Sigmoid colon (tissue), 6 donors: ENCODE measurements at regions not wholly inside any gene's neighbourhood (a gene's known extent, or its start where the extent isn't known, plus 50 kb on each side); places are given as distances from the start of the nearest gene placed in this dataset.
"Not testable (repeated sequence)": the region's sequence is repeated elsewhere in the genome, so short reads cannot be mapped to it uniquely, and the experiment has no call there.

Source experiments
- DNase-seq: peaks from one replicate; pipeline ENCODE4 v3.0.0-alpha.2; 2019
- H3K27ac ChIP-seq, 4 donors: fragments of 200-600 bp; sonication (generic); one replicate each; pipeline ENCODE4 v1.5.1; 2016 to 2019; ENCODE audit warnings: mild to moderate bottlenecking in 1 of 4
- H3K27me3 ChIP-seq, 3 donors: fragments of 200-600 bp; sonication (generic); one replicate each; pipeline ENCODE4 v1.5.1; 2019; ENCODE audit warnings: mild to moderate bottlenecking in 1 of 3
- H3K36me3 ChIP-seq, 4 donors: fragments of 200-600 bp; sonication (generic); one replicate each; pipeline ENCODE4 v1.5.1; 2016 to 2019
- H3K4me1 ChIP-seq, 4 donors: fragments of 200-600 bp; sonication (generic); one replicate each; pipeline ENCODE4 v1.5.1; 2017 to 2019
- H3K4me3 ChIP-seq, 4 donors: fragments of 200-600 bp; sonication (generic); one replicate each; pipeline ENCODE4 v1.5.1; 2017 to 2019; ENCODE audit warnings: mild to moderate bottlenecking in 2 of 4, moderate library complexity in 1 of 4
- H3K9me3 ChIP-seq, 4 donors: fragments of 200-600 bp in 3 of 4; sonication (generic) in 3 of 4; one replicate each; pipeline versions ENCODE4 v1.5.1 to v1.6.1; 2013 to 2019
- CTCF ChIP-seq, 4 experiments: fragments of 450-650 bp in 3 of 4; fragments of 200-600 bp in 1 of 4; IDR thresholded peaks; one replicate each; pipeline ENCODE4 v1.5.1; 2016 to 2019; ENCODE audit warnings: antibody characterized with exemption in 4 of 4, mild to moderate bottlenecking in 3 of 4, moderate library complexity in 2 of 4
- EP300 ChIP-seq, 4 donors: sonication (generic); formaldehyde crosslinking; IDR thresholded peaks; one replicate each; pipeline ENCODE4 v1.6.1; 2017; ENCODE audit warnings: antibody characterized with exemption in 4 of 4
- POLR2A ChIP-seq, 2 donors: fragments of 450-650 bp; IDR thresholded peaks; one replicate each; pipeline ENCODE4 v1.6.1; 2016; ENCODE audit warnings: antibody characterized with exemption in 2 of 2, mild to moderate bottlenecking in 2 of 2, moderate library complexity in 2 of 2
- POLR2AphosphoS5 ChIP-seq, 4 donors: sonication (generic); formaldehyde crosslinking; IDR thresholded peaks; one replicate each; pipeline ENCODE4 v1.6.1; 2017; ENCODE audit warnings: antibody characterized with exemption in 4 of 4
- WGBS, 2 donors: extraction: QIAGEN DNeasy Blood & Tissue Kit; methylation state at CpG; one replicate each; pipeline ENCODE4 v1.1.7; 2013; 5-methylcytosine and 5-hydroxymethylcytosine counted together
- intact Hi-C: fragments of 100-400 bp; cut with DNase I; formaldehyde crosslinking; loops from one replicate; pipeline ENCODE4 v1.15.1; 2023
- donor health status: healthy with polysubstance abuse.
- donor health status: healthy.

GRCh38 chr9:135178498-135178897 lies 91.0 kb downstream of the OLFM1 start:
- 73 to 79% methylated on average over 10 of the region's 10 CpGs for WGBS, 2 donors
- DNase-seq = no peak
- no peak for TF ChIP-seq POLR2A (IDR thresholded peaks at IDR 0.05)
- no peak for TF ChIP-seq POLR2AphosphoS5 (IDR thresholded peaks at IDR 0.05)
- no peak for TF ChIP-seq CTCF (IDR thresholded peaks at IDR 0.05)
- TF ChIP-seq EP300 (IDR thresholded peaks at IDR 0.05) = no peak
- H3K27ac ChIP-seq = no peak overlapping the region
- intact Hi-C loops = no loop called here
- H3K4me1 ChIP-seq = peaks cover 0 to under 1% (median 0%) of the 10 kb centered on the region in 4 donors
- H3K27me3 ChIP-seq = peaks cover 0 to 11% (median 0%) of the 10 kb centered on the region in 3 donors
- no peaks in the 10 kb centered on the region for H3K9me3 ChIP-seq
- H3K4me3 ChIP-seq = no peak overlapping the region
- no peaks in the 10 kb centered on the region for H3K36me3 ChIP-seq

- no peak for TF ChIP-seq CTCF (IDR thresholded peaks at IDR 0.05)
- TF ChIP-seq POLR2A (IDR thresholded peaks at IDR 0.05) = no peak
- no peak for TF ChIP-seq POLR2AphosphoS5 (IDR thresholded peaks at IDR 0.05)
- TF ChIP-seq EP300 (IDR thresholded peaks at IDR 0.05) = no peak
- DNase-seq = no peak
- Histone ChIP-seq H3K27ac (no peak overlapping the region), H3K4me3 (no peak overlapping the region), H3K4me1 (peaks cover 0 to 6% (median 1%) of the 10 kb centered on the region in 4 donors), H3K27me3 (peaks cover 0 to 11% (median 0%) of the 10 kb centered on the region in 3 donors), H3K9me3 (no peaks in the 10 kb centered on the region), H3K36me3 (no peaks in the 10 kb centered on the region)
- 69 to 77% methylated on average over 10 of the region's 10 CpGs for WGBS, 2 donors
- intact Hi-C loops = no loop called here
Measured at GRCh38 chr9:135179041-135179440, 91.6 kb downstream of the OLFM1 start.

- 71 to 80% methylated on average over 9 of the region's 9 CpGs for WGBS, 2 donors
- TF ChIP-seq EP300 (IDR thresholded peaks at IDR 0.05) (no peak), POLR2A (IDR thresholded peaks at IDR 0.05) (no peak), POLR2AphosphoS5 (IDR thresholded peaks at IDR 0.05) (no peak), CTCF (IDR thresholded peaks at IDR 0.05) (no peak)
- no peak overlapping the region for H3K4me3 ChIP-seq
- DNase-seq = no peak
- H3K4me1 ChIP-seq = peaks cover 0 to 12% (median 1%) of the 10 kb centered on the region in 4 donors
- H3K27ac ChIP-seq = no peak overlapping the region
- intact Hi-C loops = no loop called here
- H3K27me3 ChIP-seq = peaks cover 0 to 14% (median 3%) of the 10 kb centered on the region in 3 donors
- no peaks in the 10 kb centered on the region for H3K36me3 ChIP-seq
- no peaks in the 10 kb centered on the region for H3K9me3 ChIP-seq
Measured at GRCh38 chr9:135179976-135180375, 92.5 kb downstream of the OLFM1 start.

- peaks cover 0 to 20% (median 8%) of the 10 kb centered on the region in 3 donors for H3K27me3 ChIP-seq
- no peaks in the 10 kb centered on the region for H3K36me3 ChIP-seq
- peaks cover 0 to 12% (median 1%) of the 10 kb centered on the region in 4 donors for H3K4me1 ChIP-seq
- intact Hi-C loops = no loop called here
- no peak overlapping the region for H3K4me3 ChIP-seq
- H3K27ac ChIP-seq = no peak overlapping the region
- DNase-seq = no peak
- H3K9me3 ChIP-seq = no peaks in the 10 kb centered on the region
- TF ChIP-seq POLR2A (IDR thresholded peaks at IDR 0.05) = no peak
- TF ChIP-seq CTCF (IDR thresholded peaks at IDR 0.05) = no peak
- TF ChIP-seq POLR2AphosphoS5 (IDR thresholded peaks at IDR 0.05) = no peak
- TF ChIP-seq EP300 (IDR thresholded peaks at IDR 0.05) = no peak
- 27 to 75% methylated on average over 4 of the region's 4 CpGs for WGBS, 2 donors
Measured at GRCh38 chr9:135180586-135180985, 93.1 kb downstream of the OLFM1 start.

GRCh38 chr9:135181336-135181735 lies 93.9 kb downstream of the OLFM1 start:
- intact Hi-C loops = no loop called here
- 79 to 86% methylated on average over 11 of the region's 11 CpGs for WGBS, 2 donors
- Histone ChIP-seq H3K27ac (no peak overlapping the region), H3K4me3 (no peak overlapping the region), H3K4me1 (peaks cover 0 to 12% (median 2%) of the 10 kb centered on the region in 4 donors), H3K27me3 (peaks cover 0 to 23% (median 8%) of the 10 kb centered on the region in 3 donors), H3K9me3 (no peaks in the 10 kb centered on the region), H3K36me3 (no peaks in the 10 kb centered on the region)
- TF ChIP-seq CTCF (IDR thresholded peaks at IDR 0.05) (no peak), POLR2A (IDR thresholded peaks at IDR 0.05) (no peak), EP300 (IDR thresholded peaks at IDR 0.05) (no peak), POLR2AphosphoS5 (IDR thresholded peaks at IDR 0.05) (no peak)
- no peak for DNase-seq

- H3K36me3 ChIP-seq, H3K9me3 ChIP-seq, H3K27ac ChIP-seq, intact Hi-C loops, DNase-seq, H3K4me3 ChIP-seq: not testable (repeated sequence)
- peaks cover 0 to 12% (median 4%) of the 10 kb centered on the region in 4 donors for H3K4me1 ChIP-seq
- H3K27me3 ChIP-seq = peaks cover 0 to 23% (median 8%) of the 10 kb centered on the region in 3 donors
- 87 to 89% methylated on average over 10 of the region's 10 CpGs for WGBS, 2 donors
Measured at GRCh38 chr9:135181841-135182240, 94.4 kb downstream of the OLFM1 start.
